Occipital lobe (tissue), 1 donor: ENCODE measurements at regions not wholly inside any gene's neighbourhood (a gene's known extent, or its start where the extent isn't known, plus 50 kb on each side); places are given as distances from the start of the nearest gene placed in this dataset.

Experiments used
- DNase-seq: peaks from one replicate; lab custom pipeline; 2025; lab: John Stamatoyannopoulos, UW

- no peak for DNase-seq
These were observed 409.7 kb upstream of the PIK3C3 start for GRCh38 chr18:41545091-41545888.

GRCh38 chr18:41543815-41544214 lies 411.2 kb upstream of the PIK3C3 start:
- no peak for DNase-seq

- DNase-seq = no peak
These were observed 414.7 kb upstream of the PIK3C3 start for GRCh38 chr18:41540237-41540871.

- DNase-seq = no peak
These were observed 416.3 kb upstream of the PIK3C3 start for GRCh38 chr18:41538751-41539150.

GRCh38 chr18:41537666-41538065 lies 417.4 kb upstream of the PIK3C3 start:
- DNase-seq = no peak

- no peak for DNase-seq
These were observed 422.5 kb upstream of the PIK3C3 start for GRCh38 chr18:41532344-41533086.

GRCh38 chr18:41530970-41531369 lies 424.1 kb upstream of the PIK3C3 start:
- no peak for DNase-seq

GRCh38 chr18:41529093-41529492 lies 425.9 kb upstream of the PIK3C3 start:
- DNase-seq = no peak

- DNase-seq = no peak
These were observed 429.0 kb upstream of the PIK3C3 start for GRCh38 chr18:41526054-41526453.

GRCh38 chr18:41524674-41525470 lies 430.2 kb upstream of the PIK3C3 start:
- no peak for DNase-seq

GRCh38 chr18:41517142-41517541 lies 437.9 kb upstream of the PIK3C3 start:
- no peak for DNase-seq

GRCh38 chr18:41513438-41513837 lies 441.6 kb upstream of the PIK3C3 start:
- DNase-seq = no peak

- no peak for DNase-seq
These were observed 450.7 kb upstream of the PIK3C3 start for GRCh38 chr18:41504316-41504715.

GRCh38 chr18:41501848-41502247 lies 453.2 kb upstream of the PIK3C3 start:
- no peak for DNase-seq

- DNase-seq = no peak
These were observed 455.7 kb upstream of the PIK3C3 start for GRCh38 chr18:41499345-41499744.

GRCh38 chr18:41490861-41491260 lies 464.2 kb upstream of the PIK3C3 start:
- DNase-seq = no peak

GRCh38 chr18:41486575-41486974 lies 468.5 kb upstream of the PIK3C3 start:
- DNase-seq = no peak

- DNase-seq = no peak
These were observed 471.0 kb upstream of the PIK3C3 start for GRCh38 chr18:41484069-41484468.

- no peak for DNase-seq
These were observed 472.5 kb upstream of the PIK3C3 start for GRCh38 chr18:41482501-41482900.

GRCh38 chr18:41466436-41467160 lies 488.4 kb upstream of the PIK3C3 start:
- no peak for DNase-seq

- DNase-seq = no peak
These were observed 489.6 kb upstream of the PIK3C3 start for GRCh38 chr18:41465386-41465785.
